ENCODE measurements at regions not wholly inside any gene's neighbourhood (a gene's known extent, or its start where the extent isn't known, plus 50 kb on each side); places are given as distances from the start of the nearest gene placed in this dataset.

- no peak for DNase-seq (ENCODE audit: low read depth, low spot score)
- in situ Hi-C loops (cut with HindIII; ENCODE audit: low pct_unique_long_range_greater_than_20kb, low sequenced_read_pairs): no loop called here
Measured at GRCh38 chr5:164060786-164061355, 555.5 kb downstream of the MAT2B start.

- in situ Hi-C loops (cut with HindIII; ENCODE audit: low pct_unique_long_range_greater_than_20kb, low sequenced_read_pairs): no loop called here
- no peak for DNase-seq (ENCODE audit: low read depth, low spot score)
Measured at GRCh38 chr5:164062304-164062703, 556.9 kb downstream of the MAT2B start.

DNA sequence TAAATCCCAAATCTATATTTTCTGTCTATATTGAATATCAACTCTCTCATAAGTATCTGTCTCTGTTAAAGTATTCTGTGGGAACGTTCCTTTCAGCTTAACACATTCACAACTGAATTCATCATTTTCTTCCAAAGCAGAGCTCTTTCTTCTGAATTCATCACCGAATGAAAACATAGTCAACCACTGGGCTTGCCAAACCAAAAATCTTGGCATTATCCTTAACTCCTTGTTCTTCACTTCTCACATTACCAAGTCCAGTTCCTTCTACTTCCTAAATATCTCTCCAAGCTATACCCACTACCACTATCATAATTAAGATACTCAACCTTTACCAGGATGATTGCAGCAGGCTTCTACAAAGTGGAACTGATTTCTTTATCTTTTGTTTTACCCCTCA is 559.8 kb downstream of the MAT2B start:
- in situ Hi-C loops (cut with HindIII; ENCODE audit: low pct_unique_long_range_greater_than_20kb, low sequenced_read_pairs): no loop called here
- no peak for DNase-seq (ENCODE audit: low read depth, low spot score)

GRCh38 chr5:164071671-164072070 is 566.3 kb downstream of the MAT2B start:
- in situ Hi-C loops (cut with HindIII; ENCODE audit: low pct_unique_long_range_greater_than_20kb, low sequenced_read_pairs): no loop called here
- DNase-seq (ENCODE audit: low read depth, low spot score): no peak

- no peak for DNase-seq (ENCODE audit: low read depth, low spot score)
- in situ Hi-C loops (cut with HindIII; ENCODE audit: low pct_unique_long_range_greater_than_20kb, low sequenced_read_pairs): no loop called here
Measured at GRCh38 chr5:164073081-164073480, 567.7 kb downstream of the MAT2B start.

DNA sequence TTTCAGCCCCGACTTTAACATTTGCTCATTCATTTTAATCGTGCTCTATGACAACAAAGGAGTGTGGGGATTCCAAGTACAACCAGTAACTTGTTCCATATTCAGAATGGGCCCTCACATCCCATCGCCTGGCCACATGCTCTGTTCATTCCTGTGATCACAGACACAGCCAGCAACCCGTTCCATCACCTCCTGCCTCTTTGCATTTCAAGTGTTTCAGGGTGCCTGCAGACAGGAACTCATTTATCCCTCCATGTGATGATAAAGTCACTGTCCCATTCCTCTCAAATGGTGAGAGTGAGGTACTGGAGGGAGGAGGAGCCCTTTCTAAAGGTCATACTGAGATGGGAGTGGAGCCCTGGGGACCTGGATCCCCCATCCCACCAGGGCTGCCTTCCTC is 571.1 kb downstream of the MAT2B start:
- peak; percentile 27 for DNase-seq (ENCODE audit: low read depth, low spot score)
- in situ Hi-C loops (cut with HindIII; ENCODE audit: low pct_unique_long_range_greater_than_20kb, low sequenced_read_pairs): no loop called here

DNA sequence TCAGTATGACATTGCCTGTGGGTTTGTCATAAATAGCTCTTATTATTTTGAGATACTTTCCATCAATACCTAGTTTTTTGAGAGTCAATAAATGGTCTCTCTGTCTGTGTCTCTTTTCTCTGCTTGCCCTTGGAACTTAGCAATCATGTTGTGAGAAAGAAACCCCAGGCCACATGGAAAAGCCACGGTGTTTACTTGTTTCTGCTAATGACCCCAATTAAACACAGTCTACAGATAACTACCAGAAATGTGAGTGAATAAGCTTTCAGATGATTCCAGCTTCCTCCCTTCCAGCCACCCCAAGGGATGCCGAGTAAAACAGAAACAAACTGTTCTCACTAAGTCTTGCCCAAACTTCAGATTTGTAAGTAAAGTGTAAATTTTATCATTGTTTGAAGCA is 584.9 kb downstream of the MAT2B start:
- peak; percentile 57 for DNase-seq (ENCODE audit: low read depth, low spot score)

DNA sequence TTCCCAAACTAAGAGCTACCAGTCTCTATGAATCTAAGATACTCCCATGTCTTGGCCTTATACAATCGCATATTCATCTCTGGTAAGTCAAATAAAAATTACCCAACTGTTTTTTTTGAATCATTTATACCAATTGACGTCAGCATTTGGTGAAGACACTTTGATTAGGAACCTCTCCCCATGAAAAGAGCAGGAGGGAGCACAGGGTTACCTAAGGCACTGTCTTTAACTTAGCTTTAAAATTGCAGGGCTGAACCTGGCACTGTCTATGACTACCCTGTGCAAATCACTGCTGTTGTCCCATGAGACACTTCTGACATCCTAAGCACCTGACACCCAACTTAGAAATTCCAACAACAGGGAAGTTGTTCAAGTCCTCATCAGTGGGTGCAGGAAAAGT is 586.4 kb downstream of the MAT2B start:
- in situ Hi-C loops (cut with HindIII; ENCODE audit: low pct_unique_long_range_greater_than_20kb, low sequenced_read_pairs): no loop called here
- DNase-seq (ENCODE audit: low read depth, low spot score): peak; percentile 88

More for the DNA sequence above, 584.9 kb downstream of the MAT2B start:
- in situ Hi-C loops (cut with HindIII; ENCODE audit: low pct_unique_long_range_greater_than_20kb, low sequenced_read_pairs): no loop called here

- in situ Hi-C loops (cut with HindIII; ENCODE audit: low pct_unique_long_range_greater_than_20kb, low sequenced_read_pairs): no loop called here
- DNase-seq (ENCODE audit: low read depth, low spot score): no peak
Measured at GRCh38 chr5:164094291-164094690, 588.9 kb downstream of the MAT2B start.

DNA sequence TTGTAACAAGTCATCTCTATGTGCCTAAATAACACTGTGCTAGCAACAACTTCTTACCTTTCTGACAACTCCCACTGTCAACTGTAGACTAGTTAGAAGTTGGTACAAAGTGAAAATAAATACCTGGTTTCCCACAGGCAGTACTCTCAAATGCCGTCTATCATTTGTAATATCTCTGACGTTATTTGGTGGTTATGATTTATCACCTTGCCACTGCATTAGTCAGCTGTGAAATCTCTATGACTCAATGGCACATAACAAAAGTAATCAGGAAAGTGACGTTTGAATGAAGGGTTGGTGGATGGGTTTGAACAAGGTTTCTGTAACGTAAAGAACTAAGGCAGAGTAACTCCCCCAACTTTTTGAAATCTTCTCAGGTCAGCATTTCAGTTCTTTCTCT is 592.3 kb downstream of the MAT2B start:
- in situ Hi-C loops (cut with HindIII; ENCODE audit: low pct_unique_long_range_greater_than_20kb, low sequenced_read_pairs): no loop called here
- no peak for DNase-seq (ENCODE audit: low read depth, low spot score)

GRCh38 chr5:164098531-164098930 is 593.1 kb downstream of the MAT2B start:
- no peak for DNase-seq (ENCODE audit: low read depth, low spot score)
- in situ Hi-C loops (cut with HindIII; ENCODE audit: low pct_unique_long_range_greater_than_20kb, low sequenced_read_pairs): no loop called here

GRCh38 chr5:164098979-164099378 is 593.6 kb downstream of the MAT2B start:
- in situ Hi-C loops (cut with HindIII; ENCODE audit: low pct_unique_long_range_greater_than_20kb, low sequenced_read_pairs): no loop called here
- no peak for DNase-seq (ENCODE audit: low read depth, low spot score)

- in situ Hi-C loops (cut with HindIII; ENCODE audit: low pct_unique_long_range_greater_than_20kb, low sequenced_read_pairs): no loop called here
- no peak for DNase-seq (ENCODE audit: low read depth, low spot score)
Measured at GRCh38 chr5:164115420-164115819, 610.0 kb downstream of the MAT2B start.

DNA sequence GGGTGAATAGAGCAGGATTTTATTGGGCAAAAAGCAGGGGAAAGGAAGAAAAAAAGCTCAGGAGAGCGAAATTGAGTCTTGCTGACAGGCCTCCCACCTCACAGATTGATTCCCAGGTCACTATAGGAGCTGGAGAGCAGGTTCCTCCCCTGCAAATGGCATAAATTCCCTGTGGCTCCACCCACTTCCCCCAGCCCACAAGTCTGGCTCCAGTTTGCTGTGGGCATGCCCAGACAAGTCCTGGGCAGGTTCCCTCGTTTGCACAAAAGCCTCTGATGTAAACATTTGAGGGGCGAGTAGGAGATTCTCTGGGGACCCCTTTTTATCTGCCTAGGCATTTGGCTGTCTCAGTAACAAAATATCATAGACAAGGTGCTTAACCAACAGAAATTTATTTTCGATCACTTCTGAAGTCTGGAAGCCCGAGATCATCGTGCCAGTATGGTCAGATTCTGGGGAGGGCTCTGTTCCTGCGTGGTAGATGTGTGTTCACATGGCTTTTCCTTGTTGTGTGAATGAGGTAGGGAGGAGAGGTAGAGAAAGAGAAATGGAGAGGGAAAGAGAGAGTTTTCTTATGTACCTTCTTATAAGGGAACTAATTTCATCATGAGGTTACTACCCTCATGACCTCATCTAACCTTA is 614.5 kb downstream of the MAT2B start:
- DNase-seq (ENCODE audit: low read depth, low spot score): peak; percentile 58
- in situ Hi-C loops (cut with HindIII; ENCODE audit: low pct_unique_long_range_greater_than_20kb, low sequenced_read_pairs): no loop called here

GRCh38 chr5:164127527-164127926 is 622.1 kb downstream of the MAT2B start:
- DNase-seq (ENCODE audit: low read depth, low spot score): no peak
- in situ Hi-C loops (cut with HindIII; ENCODE audit: low pct_unique_long_range_greater_than_20kb, low sequenced_read_pairs): no loop called here

- in situ Hi-C loops (cut with HindIII; ENCODE audit: low pct_unique_long_range_greater_than_20kb, low sequenced_read_pairs): no loop called here
- DNase-seq (ENCODE audit: low read depth, low spot score): no peak
Measured at GRCh38 chr5:164132358-164132757, 626.9 kb downstream of the MAT2B start.

DNA sequence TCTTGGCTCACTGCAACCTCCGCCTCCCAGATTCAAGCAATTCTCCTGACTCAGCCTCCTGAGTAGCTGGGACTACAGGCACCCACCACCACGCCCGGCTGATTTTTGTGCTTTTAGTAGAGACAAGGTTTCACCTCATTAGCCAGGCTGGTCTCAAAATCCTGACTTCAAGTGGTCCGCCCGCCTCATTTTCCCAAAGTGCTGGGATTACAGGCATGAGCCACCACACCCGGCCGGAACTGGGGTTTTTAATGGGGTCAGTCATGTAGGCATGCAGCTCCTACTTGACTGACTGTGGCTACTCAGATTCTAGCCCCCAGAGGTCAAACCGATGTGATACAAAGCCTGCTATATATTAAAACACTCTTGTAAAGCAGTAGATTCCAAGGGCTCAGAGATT is 631.7 kb downstream of the MAT2B start:
- in situ Hi-C loops (cut with HindIII; ENCODE audit: low pct_unique_long_range_greater_than_20kb, low sequenced_read_pairs): no loop called here
- DNase-seq (ENCODE audit: low read depth, low spot score): no peak

DNA sequence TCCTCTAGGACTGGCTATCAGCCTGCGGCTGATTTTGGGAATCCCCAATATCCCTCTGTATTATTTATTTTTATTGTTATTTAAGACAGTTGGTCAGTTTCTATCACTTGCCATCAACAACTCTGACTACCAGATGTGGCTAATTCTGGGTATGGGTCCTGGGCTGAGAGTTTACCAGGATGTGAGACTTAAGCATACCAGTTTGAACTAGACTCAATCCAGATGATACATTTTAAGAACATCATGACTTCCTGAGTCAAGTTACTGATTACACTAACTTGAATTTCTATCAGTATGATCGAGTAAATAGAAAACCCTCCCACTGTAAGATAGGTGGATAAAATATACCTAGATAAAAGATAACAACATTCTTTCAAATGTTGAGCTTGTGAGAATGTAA is 634.0 kb downstream of the MAT2B start:
- in situ Hi-C loops (cut with HindIII; ENCODE audit: low pct_unique_long_range_greater_than_20kb, low sequenced_read_pairs): no loop called here
- DNase-seq (ENCODE audit: low read depth, low spot score): no peak

DNA sequence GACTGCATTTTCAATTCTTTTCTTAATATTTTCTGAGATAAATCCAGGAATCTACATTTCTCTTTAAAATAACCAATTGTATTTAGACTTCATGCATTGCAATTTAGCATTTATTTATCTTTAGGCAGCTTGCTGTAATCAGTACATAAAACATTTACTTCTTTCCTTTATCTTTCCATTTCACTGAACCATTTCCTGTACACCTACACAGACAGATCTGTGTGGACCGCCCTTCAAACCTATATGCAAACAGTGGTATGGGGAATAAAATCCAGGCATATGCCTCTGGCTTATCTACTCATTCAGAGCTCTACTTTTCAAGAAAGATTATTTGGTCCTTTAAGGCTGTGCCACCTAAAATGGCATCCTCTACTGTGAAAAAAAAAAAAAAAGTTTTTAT is 640.0 kb downstream of the MAT2B start:
- in situ Hi-C loops (cut with HindIII; ENCODE audit: low pct_unique_long_range_greater_than_20kb, low sequenced_read_pairs): no loop called here
- DNase-seq (ENCODE audit: low read depth, low spot score): no peak

DNA sequence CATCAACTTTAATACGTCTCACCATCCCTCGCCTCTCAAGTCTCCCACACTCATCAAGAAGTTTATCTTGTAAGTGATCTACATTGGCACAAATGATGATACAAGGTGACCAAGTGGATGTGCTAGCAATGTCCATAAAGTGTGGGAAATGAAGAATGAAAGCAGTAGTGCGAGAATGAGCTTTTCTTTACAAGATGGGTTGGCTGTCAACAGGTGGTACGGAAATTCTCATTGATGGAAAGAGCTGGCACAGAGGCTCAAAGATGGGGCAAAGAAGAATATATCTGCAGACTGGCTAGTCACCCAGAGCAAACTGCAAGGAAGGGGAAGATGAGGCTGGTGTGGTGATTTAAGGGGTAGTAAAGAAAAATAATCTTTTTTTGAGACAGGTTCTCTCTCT is 640.8 kb downstream of the MAT2B start:
- no peak for DNase-seq (ENCODE audit: low read depth, low spot score)
- in situ Hi-C loops (cut with HindIII; ENCODE audit: low pct_unique_long_range_greater_than_20kb, low sequenced_read_pairs): no loop called here

All from SK-MEL-5 (cell line).